PFSK-1 (cell line): ENCODE measurements at regions not wholly inside any gene's neighbourhood (a gene's known extent, or its start where the extent isn't known, plus 50 kb on each side); places are given as distances from the start of the nearest gene placed in this dataset.

Experiments
- POLR2AphosphoS5 ChIP-seq: IDR thresholded peaks from 2 replicates; pipeline ENCODE4 v1.6.1; 2012; ENCODE audit warnings: low read depth, mild to moderate bottlenecking, control low read depth, low read length, moderate library complexity
- SIN3A ChIP-seq: IDR thresholded peaks from 2 replicates; pipeline ENCODE4 v1.6.1; 2012; ENCODE audit warnings: mild to moderate bottlenecking, low read length, moderate library complexity, borderline replicate concordance; ENCODE audit not compliant: insufficient read depth
- TAF1 ChIP-seq: IDR thresholded peaks from 2 replicates; pipeline ENCODE4 v1.6.1; 2012; ENCODE audit warnings: low read length, control low read depth, borderline replicate concordance; ENCODE audit not compliant: insufficient read depth
- TF ChIP-seq, protein P1 (sequence below), 2 experiments: IDR thresholded peaks; 2 replicates each; pipeline versions ENCODE4 v1.6.1 to v1.8.0; 2011 to 2012; ENCODE audit warnings: low read depth in 2 of 2, low read length in 2 of 2, control low read depth in 1 of 2, inconsistent platforms in 1 of 2, mild to moderate bottlenecking in 1 of 2, moderate library complexity in 1 of 2; ENCODE audit not compliant: insufficient read depth in 1 of 2

DNA sequence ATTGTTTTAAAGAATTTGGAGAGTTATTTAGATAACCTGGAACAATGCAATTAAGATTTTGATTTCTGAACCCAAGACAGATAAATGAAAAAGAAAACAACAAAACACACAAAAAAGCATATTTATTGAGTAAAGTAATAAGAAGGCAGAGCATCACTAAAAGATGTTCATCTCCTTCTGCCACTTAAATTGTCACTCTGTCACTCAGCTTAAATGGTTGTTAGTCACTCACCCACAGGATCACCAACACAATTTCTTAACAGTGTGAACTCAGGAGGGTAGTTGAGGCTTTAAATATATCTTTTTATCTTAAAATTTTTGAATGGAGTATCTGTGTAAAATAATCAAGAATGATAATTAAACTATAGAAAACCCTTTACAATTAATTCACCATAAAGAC, 1215.5 kb upstream of the PCDH20 start:
- TF ChIP-seq TAF1 (no peak), POLR2AphosphoS5 (no peak), SIN3A (no peak)
- TF ChIP-seq, protein P1, sequence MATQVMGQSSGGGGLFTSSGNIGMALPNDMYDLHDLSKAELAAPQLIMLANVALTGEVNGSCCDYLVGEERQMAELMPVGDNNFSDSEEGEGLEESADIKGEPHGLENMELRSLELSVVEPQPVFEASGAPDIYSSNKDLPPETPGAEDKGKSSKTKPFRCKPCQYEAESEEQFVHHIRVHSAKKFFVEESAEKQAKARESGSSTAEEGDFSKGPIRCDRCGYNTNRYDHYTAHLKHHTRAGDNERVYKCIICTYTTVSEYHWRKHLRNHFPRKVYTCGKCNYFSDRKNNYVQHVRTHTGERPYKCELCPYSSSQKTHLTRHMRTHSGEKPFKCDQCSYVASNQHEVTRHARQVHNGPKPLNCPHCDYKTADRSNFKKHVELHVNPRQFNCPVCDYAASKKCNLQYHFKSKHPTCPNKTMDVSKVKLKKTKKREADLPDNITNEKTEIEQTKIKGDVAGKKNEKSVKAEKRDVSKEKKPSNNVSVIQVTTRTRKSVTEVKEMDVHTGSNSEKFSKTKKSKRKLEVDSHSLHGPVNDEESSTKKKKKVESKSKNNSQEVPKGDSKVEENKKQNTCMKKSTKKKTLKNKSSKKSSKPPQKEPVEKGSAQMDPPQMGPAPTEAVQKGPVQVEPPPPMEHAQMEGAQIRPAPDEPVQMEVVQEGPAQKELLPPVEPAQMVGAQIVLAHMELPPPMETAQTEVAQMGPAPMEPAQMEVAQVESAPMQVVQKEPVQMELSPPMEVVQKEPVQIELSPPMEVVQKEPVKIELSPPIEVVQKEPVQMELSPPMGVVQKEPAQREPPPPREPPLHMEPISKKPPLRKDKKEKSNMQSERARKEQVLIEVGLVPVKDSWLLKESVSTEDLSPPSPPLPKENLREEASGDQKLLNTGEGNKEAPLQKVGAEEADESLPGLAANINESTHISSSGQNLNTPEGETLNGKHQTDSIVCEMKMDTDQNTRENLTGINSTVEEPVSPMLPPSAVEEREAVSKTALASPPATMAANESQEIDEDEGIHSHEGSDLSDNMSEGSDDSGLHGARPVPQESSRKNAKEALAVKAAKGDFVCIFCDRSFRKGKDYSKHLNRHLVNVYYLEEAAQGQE (IDR thresholded peaks at IDR 0.05; ENCODE audit: insufficient read depth in 1 of 2, low read depth in 2 of 2, low read length in 2 of 2) = no peak
